B cell (primary cell): ENCODE measurements at regions not wholly inside any gene's neighbourhood (a gene's known extent, or its start where the extent isn't known, plus 50 kb on each side); places are given as distances from the start of the nearest gene placed in this dataset.

Experiments used
- ATAC-seq: fragments of 200-7000 bp; cut with Tn5 transposase; one replicate; pipeline ENCODE4 v1.10.0; 2021; ENCODE audit warnings: low read depth, mild to moderate bottlenecking, moderate number of reproducible peaks, moderate library complexity
- CTCF ChIA-PET: fragments of 350-600 bp; sonication (Branson Sonifier 250); formaldehyde crosslinking; loops from one replicate; lab custom pipeline; 2021; ENCODE audit warnings: antibody characterized with exemption, inconsistent platforms; lab: Charles Lee
- POLR2A ChIA-PET: fragments of 350-600 bp; sonication (Branson Sonifier 250); formaldehyde crosslinking; loops from one replicate; lab custom pipeline; 2021; ENCODE audit warnings: antibody characterized with exemption; lab: Charles Lee
- DNase-seq: peaks from one replicate; pipeline ENCODE4 v3.0.0; 2013
- H2AFZ ChIP-seq: 2 replicates; pipeline ENCODE4 v1.6.1; 2012; ENCODE audit warnings: mild to moderate bottlenecking, low read depth, low read length; ENCODE audit not compliant: insufficient read depth, poor library complexity, severe bottlenecking
- H3K27ac ChIP-seq, 2 donors: 1 replicate in 1 of 2; 2 replicates in 1 of 2; pipeline ENCODE4 v1.5.1; 2012 to 2013; ENCODE audit warnings: low read length in 2 of 2, mild to moderate bottlenecking in 2 of 2, moderate library complexity in 1 of 2
- H3K27me3 ChIP-seq, 4 experiments: fragments of 200-600 bp in 1 of 4; sonication (generic) in 1 of 4; replicated peaks in 1 of 4; 1 replicate in 2 of 4; 2 replicates in 2 of 4; pipeline versions ENCODE4 v1.6.1 to v1.7.0; 2013 to 2016; ENCODE audit warnings: low read length in 3 of 4, mild to moderate bottlenecking in 2 of 4, mixed read lengths in 1 of 4, moderate library complexity in 1 of 4; ENCODE audit not compliant: insufficient read depth in 4 of 4, control insufficient read depth in 3 of 4; ENCODE audit errors: control extremely low read depth in 1 of 4
- H3K36me3 ChIP-seq, 2 experiments: replicated peaks in 1 of 2; 1 replicate in 1 of 2; 2 replicates in 1 of 2; pipeline versions ENCODE4 v1.6.1 to v1.7.1; 2013; ENCODE audit warnings: low read length in 1 of 2; ENCODE audit not compliant: insufficient read depth in 2 of 2, control insufficient read depth in 1 of 2; ENCODE audit errors: control extremely low read depth in 1 of 2, extremely low read depth in 1 of 2
- H3K4me1 ChIP-seq, 2 donors: fragments of 200-600 bp in 1 of 2; sonication (generic) in 1 of 2; 1 replicate in 1 of 2; 2 replicates in 1 of 2; pipeline versions ENCODE4 v1.5.1 to v1.6.1; 2013 to 2017; ENCODE audit warnings: low read length in 2 of 2; ENCODE audit not compliant: control insufficient read depth in 2 of 2, insufficient read depth in 2 of 2
- H3K4me2 ChIP-seq: replicated peaks from 2 replicates; pipeline ENCODE3; 2012; ENCODE audit warnings: mild to moderate bottlenecking, low read depth, low read length; ENCODE audit not compliant: poor library complexity, severe bottlenecking
- H3K4me3 ChIP-seq, 5 experiments: fragments of 200-600 bp in 1 of 5; sonication (generic) in 1 of 5; 1 replicate in 3 of 5; 2 replicates in 2 of 5; pipeline versions ENCODE4 v1.5.1 to v1.7.0; 2011 to 2016; ENCODE audit warnings: low read length in 4 of 5, mild to moderate bottlenecking in 4 of 5, low read depth in 2 of 5, control low read depth in 1 of 5, moderate library complexity in 1 of 5; ENCODE audit not compliant: insufficient read depth in 1 of 5; ENCODE audit errors: control extremely low read depth in 1 of 5, extremely low read depth in 1 of 5
- H3K79me2 ChIP-seq: fragments of 200-600 bp; sonication (generic); one replicate; pipeline ENCODE4 v1.6.0; 2016; ENCODE audit warnings: low read length; ENCODE audit not compliant: control insufficient read depth, insufficient read depth
- H3K9ac ChIP-seq: fragments of 200-600 bp; sonication (generic); 2 replicates; pipeline ENCODE4 v1.6.1; 2017; ENCODE audit warnings: mild to moderate bottlenecking, low read length, moderate library complexity
- H3K9me3 ChIP-seq, 3 donors: one replicate each; pipeline versions ENCODE4 v1.6.1 to v1.7.1; 2013; ENCODE audit warnings: low read length in 2 of 3; ENCODE audit not compliant: control insufficient read depth in 2 of 3, insufficient read depth in 1 of 3; ENCODE audit errors: control extremely low read depth in 1 of 3
- H4K20me1 ChIP-seq: 2 replicates; pipeline ENCODE4 v1.6.0; 2012; ENCODE audit warnings: mild to moderate bottlenecking, low read length; ENCODE audit not compliant: insufficient read depth, control insufficient read depth, poor library complexity, severe bottlenecking
- H3K27ac Mint-ChIP-seq: one replicate; pipeline ENCODE4 v1.8.0; 2021; ENCODE audit warnings: mixed read lengths
- H3K27me3 Mint-ChIP-seq: one replicate; pipeline ENCODE4 v1.8.0; 2021; ENCODE audit warnings: mixed read lengths
- H3K4me1 Mint-ChIP-seq: one replicate; pipeline ENCODE4 v1.8.0; 2021; ENCODE audit warnings: mixed read lengths
- H3K4me3 Mint-ChIP-seq: one replicate; pipeline ENCODE4 v1.8.0; 2021; ENCODE audit warnings: mixed read lengths
- H3K9me3 Mint-ChIP-seq: one replicate; pipeline ENCODE4 v1.8.0; 2022; ENCODE audit warnings: mixed read lengths; ENCODE audit not compliant: insufficient read depth
- CTCF ChIP-seq: fragments of 200-600 bp; IDR thresholded peaks from one replicate; pipeline ENCODE4 v1.8.0; 2022; ENCODE audit warnings: antibody characterized with exemption, mild to moderate bottlenecking
- EZH2 ChIP-seq: IDR thresholded peaks from 2 replicates; pipeline ENCODE4 v1.6.1; 2012; ENCODE audit warnings: borderline replicate concordance, low read depth, mild to moderate bottlenecking, moderate library complexity, low read length; ENCODE audit not compliant: insufficient read depth, poor library complexity, severe bottlenecking
- WGBS: methylation state at CpG from one replicate; pipeline ENCODE4 v1.1.5; 2013; ENCODE audit warnings: missing lambda C conversion rate; ENCODE audit not compliant: insufficient coverage; 5-methylcytosine and 5-hydroxymethylcytosine counted together
- intact Hi-C: fragments of 100-400 bp; cut with micrococcal nuclease; formaldehyde crosslinking; loops from one replicate; pipeline ENCODE4 v1.10.0; 2022

GRCh38 chr14:26216786-26217185, 381.0 kb downstream of the NOVA1 start:
- TF ChIP-seq CTCF, result no peak
- TF ChIP-seq EZH2, result no peak
- no peak overlapping the region for H3K4me2 ChIP-seq
- no peak for ATAC-seq
- H3K4me3 ChIP-seq, result no peak overlapping the region
- H3K36me3 ChIP-seq, result no peaks in the 10 kb centered on the region
- Mint-ChIP-seq H3K27me3 (no peaks in the 10 kb centered on the region), H3K4me1 (no peaks in the 10 kb centered on the region), H3K27ac (no peak overlapping the region), H3K4me3 (no peak overlapping the region), H3K9me3 (no peaks in the 10 kb centered on the region)
- no peaks in the 10 kb centered on the region for H3K4me1 ChIP-seq
- POLR2A ChIA-PET, result no interaction called here
- H4K20me1 ChIP-seq, result no peaks in the 10 kb centered on the region
- no peaks in the 10 kb centered on the region for H3K27me3 ChIP-seq
- DNase-seq, result no peak
- H3K27ac ChIP-seq, result no peak overlapping the region
- H3K9me3 ChIP-seq, result no peaks in the 10 kb centered on the region
- no peaks in the 10 kb centered on the region for H3K79me2 ChIP-seq
- no CpG with 5 or more reads among the region's 5 CpGs for WGBS
- CTCF ChIA-PET, result no interaction called here
- no peak overlapping the region for H3K9ac ChIP-seq
- intact Hi-C loops, result no loop called here
- H2AFZ ChIP-seq, result no peak overlapping the region

- Histone ChIP-seq H3K27me3 (no peaks in the 10 kb centered on the region), H4K20me1 (no peaks in the 10 kb centered on the region), H2AFZ (no peak overlapping the region), H3K4me1 (no peaks in the 10 kb centered on the region), H3K36me3 (no peaks in the 10 kb centered on the region), H3K4me2 (no peak overlapping the region), H3K27ac (no peak overlapping the region), H3K9ac (no peak overlapping the region), H3K9me3 (no peaks in the 10 kb centered on the region), H3K4me3 (no peak overlapping the region), H3K79me2 (no peaks in the 10 kb centered on the region)
- H3K27ac Mint-ChIP-seq, result no peak overlapping the region
- no peaks in the 10 kb centered on the region for H3K27me3 Mint-ChIP-seq
- H3K4me1 Mint-ChIP-seq, result no peaks in the 10 kb centered on the region
- no CpG with 5 or more reads among the region's 1 CpG for WGBS
- DNase-seq (no peak), ATAC-seq (no peak)
- TF ChIP-seq CTCF, result no peak
- no peak for TF ChIP-seq EZH2
- ChIA-PET POLR2A (no interaction called here), CTCF (no interaction called here)
- H3K9me3 Mint-ChIP-seq, result no peaks in the 10 kb centered on the region
- no peak overlapping the region for H3K4me3 Mint-ChIP-seq
- intact Hi-C loops, result no loop called here
Observed at GRCh38 chr14:26213846-26214575, 383.8 kb downstream of the NOVA1 start.
